ENCODE measurements at regions not wholly inside any gene's neighbourhood (a gene's known extent, or its start where the extent isn't known, plus 50 kb on each side); places are given as distances from the start of the nearest gene placed in this dataset.
"Not testable (repeated sequence)": the region's sequence is repeated elsewhere in the genome, so short reads cannot be mapped to it uniquely, and the experiment has no call there.

DNA sequence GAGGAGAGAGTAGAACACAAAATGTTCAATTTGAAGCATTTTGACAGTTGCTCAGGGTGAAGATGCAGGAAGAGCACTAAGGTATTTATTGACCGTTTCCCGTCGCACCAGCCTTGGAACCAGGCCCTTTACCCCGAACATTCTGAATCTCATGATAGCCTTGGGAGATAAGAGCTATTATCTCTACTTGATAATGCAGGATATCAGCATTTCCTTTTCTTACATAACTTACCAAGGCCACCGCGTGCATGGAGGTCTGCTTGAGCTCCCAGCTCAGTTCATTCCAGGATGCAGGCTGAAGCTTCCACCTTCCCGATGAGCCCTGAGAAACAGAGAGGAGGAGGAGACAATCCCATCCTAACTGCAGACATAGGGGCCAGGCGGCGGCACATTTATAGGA lies 324.2 kb upstream of the COBL start:
- DNase-seq = no peak

GRCh38 chr7:51639661-51640334 lies 323.2 kb upstream of the COBL start:
- no peak for DNase-seq

GRCh38 chr7:51636503-51636902 lies 319.9 kb upstream of the COBL start:
- DNase-seq = no peak

DNA sequence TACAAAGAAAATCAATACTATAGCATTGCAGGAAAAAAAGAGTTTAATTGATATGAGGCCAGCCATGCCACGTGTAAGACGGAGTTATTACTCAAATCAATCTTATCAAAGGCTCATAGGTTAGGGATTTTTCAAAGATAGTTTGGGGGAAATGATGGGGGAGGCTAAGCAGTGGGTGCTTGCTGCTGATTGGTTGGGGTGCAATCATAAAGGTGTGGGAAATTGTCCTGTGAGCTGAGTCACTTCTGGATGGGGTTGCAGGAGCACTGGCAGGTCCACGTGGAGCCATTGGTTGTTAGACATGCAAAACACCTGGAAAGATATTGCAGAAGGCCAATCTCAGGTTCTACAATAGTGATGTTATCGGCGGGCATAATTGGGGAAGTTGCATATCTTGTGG lies 319.2 kb upstream of the COBL start:
- no peak for DNase-seq

DNA sequence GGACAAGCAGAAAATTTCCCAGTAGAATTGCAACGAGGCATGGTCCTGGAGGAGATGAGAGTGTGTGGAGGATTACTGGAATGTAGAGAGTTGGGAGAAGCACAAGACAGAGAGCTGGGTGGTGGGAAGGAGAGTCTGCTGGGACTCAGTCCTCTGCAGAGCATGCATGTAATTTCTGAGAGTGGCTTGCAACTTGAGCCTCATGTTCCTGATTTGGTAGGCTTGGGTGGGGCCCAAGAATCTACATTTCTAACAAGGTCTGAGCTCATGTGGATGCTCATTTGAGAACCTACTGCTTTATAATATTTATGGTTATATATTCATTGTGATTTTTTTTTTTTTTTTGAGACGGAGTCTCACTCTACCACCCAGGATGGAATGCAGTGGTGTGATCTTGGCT lies 317.9 kb upstream of the COBL start:
- no peak for DNase-seq

GRCh38 chr7:51634025-51634424 lies 317.4 kb upstream of the COBL start:
- no peak for DNase-seq

DNA sequence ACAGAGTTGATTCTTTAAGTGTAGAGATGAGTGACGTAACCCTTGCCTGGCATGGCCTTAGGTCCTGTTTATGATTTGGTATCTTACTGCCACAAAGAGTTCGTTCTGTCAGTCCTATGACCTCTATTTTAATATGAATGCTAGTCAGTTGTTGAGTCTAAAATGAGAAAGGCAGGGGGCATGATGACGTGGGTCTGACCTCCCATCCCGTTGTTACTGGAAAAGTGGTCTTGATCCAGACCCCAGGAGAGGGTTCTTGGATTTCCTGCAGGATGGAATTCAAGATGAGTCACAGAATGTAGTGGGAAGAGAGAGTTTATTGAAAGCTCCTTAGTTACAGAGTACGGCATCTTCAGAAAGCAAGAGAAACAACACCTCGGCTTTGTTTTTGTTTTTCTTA lies 317.0 kb upstream of the COBL start:
- DNase-seq = no peak

DNA sequence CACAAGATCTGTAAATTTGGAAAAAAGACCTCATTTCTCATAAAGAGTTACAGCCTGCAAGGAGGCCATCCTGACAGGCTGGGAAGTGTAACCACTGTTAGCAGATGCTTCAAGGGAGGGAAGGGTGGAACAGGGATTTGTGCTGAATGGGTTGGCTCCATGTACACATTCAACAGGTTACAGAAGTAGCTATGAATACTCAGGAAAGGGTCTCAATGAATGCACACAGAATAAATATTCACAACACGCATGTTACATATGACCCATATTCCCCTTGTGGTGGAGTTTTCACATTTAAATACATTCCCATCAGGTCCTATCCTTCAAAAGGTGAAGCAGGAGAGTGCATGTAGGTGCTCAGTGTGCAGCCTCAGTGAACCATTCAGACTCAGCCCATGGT lies 316.4 kb upstream of the COBL start:
- no peak for DNase-seq

GRCh38 chr7:51630933-51631332 lies 314.3 kb upstream of the COBL start:
- DNase-seq = no peak

- DNase-seq = peak; percentile 88 to 91
Measured at GRCh38 chr7:51629206-51629605, 312.6 kb upstream of the COBL start.

DNA sequence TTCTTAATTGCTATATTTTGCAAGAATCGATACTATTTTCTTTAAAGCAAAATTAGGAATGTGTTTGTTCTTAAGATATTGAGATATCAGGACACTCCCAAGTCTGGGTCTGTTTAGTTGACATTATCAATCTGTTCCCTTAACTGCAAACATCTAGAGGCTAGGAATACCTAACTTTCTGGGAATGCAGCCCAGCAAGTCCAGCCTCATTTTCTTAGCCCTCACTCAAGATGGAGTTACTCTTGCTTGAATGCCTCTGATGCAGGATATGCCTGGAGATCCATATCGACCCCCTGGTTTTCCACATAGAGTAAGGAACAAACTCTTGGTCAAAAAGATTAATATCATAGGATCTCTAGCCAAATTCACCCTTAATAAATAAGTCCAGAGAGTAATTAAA lies 305.3 kb upstream of the COBL start:
- no peak for DNase-seq

DNA sequence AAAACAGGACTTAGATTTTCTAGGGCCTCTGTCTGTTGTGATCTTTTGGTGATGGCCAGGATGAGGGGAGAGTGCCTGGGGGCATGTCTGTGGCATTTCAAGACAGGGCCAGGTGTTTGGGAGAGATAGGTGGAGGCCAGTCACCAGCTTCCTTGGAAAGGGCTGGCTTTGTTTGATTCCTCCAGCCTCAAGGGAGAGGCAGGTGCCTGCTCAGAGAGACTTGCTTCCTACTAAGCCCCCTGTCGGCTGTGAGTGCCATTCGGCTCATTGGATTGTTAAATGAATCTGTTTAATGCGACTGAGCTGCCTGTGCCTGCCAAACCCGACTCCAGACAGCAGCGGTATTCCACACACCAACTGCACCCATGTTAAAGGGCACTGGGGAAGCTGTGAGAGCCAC lies 304.1 kb upstream of the COBL start:
- peak in 1 of 2 experiments; percentile 36 for DNase-seq

- no peak for DNase-seq
Measured at GRCh38 chr7:51619880-51620279, 303.3 kb upstream of the COBL start.

DNA sequence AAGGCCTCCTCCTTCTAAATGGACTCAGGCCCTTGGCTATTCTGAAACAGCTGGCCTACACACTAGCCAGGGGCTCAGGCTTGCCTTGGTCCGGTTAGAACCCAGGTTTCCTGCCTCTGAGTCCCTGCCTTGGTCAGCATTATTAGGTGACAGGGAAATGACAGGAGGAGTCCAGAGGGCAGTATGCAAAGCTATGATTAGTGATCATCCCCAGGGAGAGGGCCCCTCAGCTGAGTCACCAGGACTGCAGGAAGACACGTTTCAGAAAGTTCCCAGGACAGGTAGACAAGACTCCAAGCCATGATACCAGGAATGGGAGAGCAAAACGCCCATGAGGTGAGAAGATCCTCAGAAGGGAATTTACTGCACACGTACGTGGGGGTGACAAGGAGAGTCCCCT lies 301.1 kb upstream of the COBL start:
- DNase-seq = no peak

DNA sequence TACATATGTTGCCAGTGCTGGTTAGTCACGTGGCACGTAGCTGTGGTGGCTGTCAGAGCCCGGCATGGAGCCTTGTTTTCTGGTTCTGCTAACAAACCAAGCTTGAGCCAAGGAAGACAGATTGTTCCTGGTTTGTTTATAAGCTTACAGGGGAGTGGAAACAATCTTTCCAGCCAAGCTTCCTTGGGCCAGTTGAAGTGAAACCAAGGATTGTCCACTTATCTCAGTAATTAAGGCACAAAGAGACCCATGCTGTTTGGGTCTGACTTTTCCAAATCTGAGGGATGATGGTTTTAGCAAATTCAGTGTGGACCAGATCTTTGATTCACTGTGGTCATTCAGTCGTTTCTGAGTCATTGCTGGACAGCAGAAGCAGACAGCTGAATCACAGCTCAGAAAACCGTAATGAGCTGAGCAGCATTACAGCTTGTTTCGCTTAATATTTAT lies 297.3 kb upstream of the COBL start:
- no peak for DNase-seq

- DNase-seq = no peak
Measured at GRCh38 chr7:51611937-51612336, 295.3 kb upstream of the COBL start.

DNA sequence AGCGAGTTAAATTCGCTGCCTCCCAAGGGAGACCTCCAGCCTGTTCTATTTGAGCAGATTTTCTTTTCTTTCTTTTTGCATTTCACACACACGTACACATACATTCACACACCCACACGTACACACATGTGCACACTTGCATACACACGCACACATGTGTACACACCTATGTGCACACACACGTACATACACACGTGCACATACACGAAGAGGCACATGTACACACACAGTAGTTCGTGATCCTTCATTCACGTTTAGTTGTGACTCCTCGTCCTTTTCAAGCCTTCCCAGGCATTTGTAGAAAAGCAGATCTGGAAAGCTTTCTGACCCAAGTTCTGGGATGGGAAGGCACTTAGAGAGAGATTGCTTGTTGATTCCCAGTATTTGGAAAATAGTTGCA lies 290.8 kb upstream of the COBL start:
- DNase-seq = no peak

GRCh38 chr7:51606601-51607154 lies 290.1 kb upstream of the COBL start:
- DNase-seq = no peak

DNA sequence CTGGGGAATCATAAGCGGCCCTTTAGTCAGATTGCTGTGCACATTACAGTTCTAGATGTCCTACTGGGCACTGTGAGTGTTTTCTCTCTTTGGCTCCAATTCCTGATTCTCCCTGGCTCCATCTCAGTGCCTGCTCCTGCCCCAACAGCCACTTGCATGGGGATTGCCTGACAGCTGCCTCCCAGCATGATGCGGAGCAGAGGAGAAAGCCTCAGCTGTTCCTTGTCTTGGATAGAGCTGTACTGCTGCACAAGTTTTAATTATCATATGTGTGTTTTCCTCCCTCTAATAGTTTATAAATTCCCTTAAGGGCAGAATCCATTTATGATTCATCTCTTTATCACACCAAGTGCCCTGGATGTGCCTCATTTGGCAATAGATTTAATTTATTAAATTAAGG lies 285.8 kb upstream of the COBL start:
- peak; percentile 36 to 67 for DNase-seq

- DNase-seq = no peak
Measured at GRCh38 chr7:51601461-51601860, 284.9 kb upstream of the COBL start.

DNA sequence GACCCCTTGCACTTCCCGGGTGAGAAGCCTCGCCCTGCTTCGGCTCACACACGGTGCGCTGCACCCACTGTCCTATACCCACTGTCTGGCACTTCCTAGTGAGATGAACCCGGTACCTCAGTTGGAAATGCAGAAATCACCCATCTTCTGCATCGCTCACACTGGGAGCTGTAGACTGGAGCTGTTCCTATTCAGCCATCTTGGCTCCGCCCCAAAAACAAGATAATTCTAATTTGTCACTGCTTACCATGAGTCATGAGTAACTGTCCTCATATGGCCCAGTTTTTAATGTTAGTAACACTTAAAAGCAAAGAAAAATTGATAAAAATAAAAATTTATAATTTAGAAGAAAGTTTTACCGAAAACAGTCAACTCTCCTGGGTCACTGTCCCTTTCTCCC lies 283.3 kb upstream of the COBL start:
- not testable (repeated sequence) for DNase-seq

GRCh38 chr7:51593628-51594027 lies 277.0 kb upstream of the COBL start:
- peak; percentile 82 to 91 for DNase-seq

- peak; percentile 72 to 91 for DNase-seq
Measured at GRCh38 chr7:51592842-51593599, 276.4 kb upstream of the COBL start.

- no peak for DNase-seq
Measured at GRCh38 chr7:51591223-51591622, 274.6 kb upstream of the COBL start.
